DND-41 (cell line): ENCODE measurements at regions not wholly inside any gene's neighbourhood (a gene's known extent, or its start where the extent isn't known, plus 50 kb on each side); places are given as distances from the start of the nearest gene placed in this dataset.

ENCODE experiments used
- EZH2 ChIP-seq: IDR thresholded peaks from 3 replicates; pipeline ENCODE4 v1.6.1; 2012; ENCODE audit warnings: borderline replicate concordance, low read depth, mild to moderate bottlenecking, moderate library complexity, low read length, inconsistent platforms; ENCODE audit not compliant: severe bottlenecking
- TF ChIP-seq, protein P1 (sequence below): IDR thresholded peaks from 2 replicates; pipeline ENCODE4 v1.5.1; 2012; ENCODE audit warnings: borderline replicate concordance, low read length, moderate library complexity, mild to moderate bottlenecking; ENCODE audit not compliant: poor library complexity, severe bottlenecking; ENCODE audit errors: extremely low read depth

DNA sequence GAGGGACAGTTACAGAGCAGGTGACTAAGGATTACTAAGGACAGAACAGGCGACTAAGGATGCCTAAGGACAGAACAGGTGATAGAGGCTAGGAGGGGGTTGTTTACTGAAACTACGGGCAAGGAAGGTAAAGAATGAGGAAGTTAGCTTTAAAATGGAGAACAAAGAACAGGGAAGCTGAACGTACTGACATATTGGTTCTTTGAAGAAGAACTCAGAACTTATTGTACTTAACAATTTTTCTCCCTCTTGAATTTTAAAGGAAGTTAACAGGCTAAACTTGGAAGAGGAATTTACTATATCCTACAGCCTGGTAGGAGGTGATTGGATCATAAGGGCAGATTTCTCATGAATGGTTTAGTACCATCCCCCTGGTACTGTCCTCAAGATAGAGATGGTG lies 290.2 kb downstream of the SHQ1 start:
- TF ChIP-seq, protein P1, sequence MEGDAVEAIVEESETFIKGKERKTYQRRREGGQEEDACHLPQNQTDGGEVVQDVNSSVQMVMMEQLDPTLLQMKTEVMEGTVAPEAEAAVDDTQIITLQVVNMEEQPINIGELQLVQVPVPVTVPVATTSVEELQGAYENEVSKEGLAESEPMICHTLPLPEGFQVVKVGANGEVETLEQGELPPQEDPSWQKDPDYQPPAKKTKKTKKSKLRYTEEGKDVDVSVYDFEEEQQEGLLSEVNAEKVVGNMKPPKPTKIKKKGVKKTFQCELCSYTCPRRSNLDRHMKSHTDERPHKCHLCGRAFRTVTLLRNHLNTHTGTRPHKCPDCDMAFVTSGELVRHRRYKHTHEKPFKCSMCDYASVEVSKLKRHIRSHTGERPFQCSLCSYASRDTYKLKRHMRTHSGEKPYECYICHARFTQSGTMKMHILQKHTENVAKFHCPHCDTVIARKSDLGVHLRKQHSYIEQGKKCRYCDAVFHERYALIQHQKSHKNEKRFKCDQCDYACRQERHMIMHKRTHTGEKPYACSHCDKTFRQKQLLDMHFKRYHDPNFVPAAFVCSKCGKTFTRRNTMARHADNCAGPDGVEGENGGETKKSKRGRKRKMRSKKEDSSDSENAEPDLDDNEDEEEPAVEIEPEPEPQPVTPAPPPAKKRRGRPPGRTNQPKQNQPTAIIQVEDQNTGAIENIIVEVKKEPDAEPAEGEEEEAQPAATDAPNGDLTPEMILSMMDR = no peak
- no peak for TF ChIP-seq EZH2
